OCI-LY1 (cell line): ENCODE measurements at regions not wholly inside any gene's neighbourhood (a gene's known extent, or its start where the extent isn't known, plus 50 kb on each side); places are given as distances from the start of the nearest gene placed in this dataset.

Experiments
- EZH2 ChIP-seq: fragments of 200-600 bp; sonication (generic), shearing (Covaris generic); IDR thresholded peaks from 2 replicates; pipeline ENCODE4 v1.8.0; 2017; ENCODE audit warnings: borderline replicate concordance, mixed run types, mild to moderate bottlenecking, antibody characterized with exemption, low read length, moderate library complexity, mixed read lengths
- TF ChIP-seq, protein P1 (sequence below): fragments of 200-600 bp; sonication (generic), shearing (Covaris generic); IDR thresholded peaks from 2 replicates; pipeline ENCODE4 v1.5.1; 2017; ENCODE audit warnings: mild to moderate bottlenecking, antibody characterized with exemption, low read length, moderate library complexity, mixed read lengths

DNA sequence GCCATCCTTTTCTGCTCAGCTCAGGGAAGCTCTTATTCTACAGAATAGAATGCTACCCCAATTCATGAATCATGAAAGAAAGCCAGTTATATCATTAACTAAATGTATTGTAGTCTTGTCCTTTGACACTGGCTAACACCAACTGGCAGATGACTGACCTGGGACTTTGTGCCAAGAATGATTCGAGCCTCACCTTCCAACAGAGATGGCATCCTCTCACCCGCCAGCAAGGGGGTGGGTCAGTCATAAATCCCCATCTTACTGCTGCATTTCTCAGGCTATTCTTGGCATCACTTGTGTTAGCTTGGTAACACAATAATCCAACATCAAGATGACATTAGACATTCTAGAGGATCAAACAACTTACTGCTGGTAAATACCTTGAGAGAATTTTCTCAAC, 1239.8 kb upstream of the MIR17HG start:
- TF ChIP-seq, protein P1, sequence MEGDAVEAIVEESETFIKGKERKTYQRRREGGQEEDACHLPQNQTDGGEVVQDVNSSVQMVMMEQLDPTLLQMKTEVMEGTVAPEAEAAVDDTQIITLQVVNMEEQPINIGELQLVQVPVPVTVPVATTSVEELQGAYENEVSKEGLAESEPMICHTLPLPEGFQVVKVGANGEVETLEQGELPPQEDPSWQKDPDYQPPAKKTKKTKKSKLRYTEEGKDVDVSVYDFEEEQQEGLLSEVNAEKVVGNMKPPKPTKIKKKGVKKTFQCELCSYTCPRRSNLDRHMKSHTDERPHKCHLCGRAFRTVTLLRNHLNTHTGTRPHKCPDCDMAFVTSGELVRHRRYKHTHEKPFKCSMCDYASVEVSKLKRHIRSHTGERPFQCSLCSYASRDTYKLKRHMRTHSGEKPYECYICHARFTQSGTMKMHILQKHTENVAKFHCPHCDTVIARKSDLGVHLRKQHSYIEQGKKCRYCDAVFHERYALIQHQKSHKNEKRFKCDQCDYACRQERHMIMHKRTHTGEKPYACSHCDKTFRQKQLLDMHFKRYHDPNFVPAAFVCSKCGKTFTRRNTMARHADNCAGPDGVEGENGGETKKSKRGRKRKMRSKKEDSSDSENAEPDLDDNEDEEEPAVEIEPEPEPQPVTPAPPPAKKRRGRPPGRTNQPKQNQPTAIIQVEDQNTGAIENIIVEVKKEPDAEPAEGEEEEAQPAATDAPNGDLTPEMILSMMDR, result no peak
- TF ChIP-seq EZH2, result no peak
